ENCODE measurements at regions not wholly inside any gene's neighbourhood (a gene's known extent, or its start where the extent isn't known, plus 50 kb on each side); places are given as distances from the start of the nearest gene placed in this dataset.

DNA sequence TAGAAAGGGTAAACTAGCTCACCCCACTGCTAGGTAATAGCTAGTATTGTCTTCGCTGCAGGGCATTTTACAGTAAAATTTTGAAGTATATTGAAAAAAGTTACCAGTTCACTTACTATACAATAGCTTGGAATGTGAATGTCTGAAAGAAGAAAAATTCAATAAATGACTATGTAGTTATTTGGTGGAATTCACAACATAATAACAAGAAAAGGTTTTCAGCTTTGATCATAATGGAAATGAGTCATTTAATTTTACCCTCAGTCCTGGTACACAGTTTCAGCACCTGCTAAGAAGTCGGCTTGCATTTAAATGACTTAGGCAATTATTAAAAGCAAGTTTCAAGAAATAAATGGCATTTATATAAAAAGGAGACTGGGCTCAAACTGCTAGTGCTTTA is 90.4 kb downstream of the NUP35 start:
- in situ Hi-C loops (cut with MboI): no loop called here
- Histone ChIP-seq H3K9me3 (ENCODE audit: low read depth) (no peaks in the 10 kb centered on the region), H4K20me1 (ENCODE audit: insufficient read depth) (no peaks in the 10 kb centered on the region), H2AFZ (no peak overlapping the region), H3K9ac (no peak overlapping the region), H3K36me3 (ENCODE audit: low read depth) (no peaks in the 10 kb centered on the region), H3F3A (ENCODE audit: insufficient read depth) (no peaks in the 10 kb centered on the region), H3K4me2 (ENCODE audit: unreplicated experiment) (no peak overlapping the region), H3K79me2 (ENCODE audit: insufficient read depth) (no peaks in the 10 kb centered on the region), H3K9me2 (ENCODE audit: insufficient read depth) (no peaks in the 10 kb centered on the region), H3K4me1 (ENCODE audit: insufficient read depth) (no peaks in the 10 kb centered on the region), H3K4me3 (no peak overlapping the region), H3K27ac (no peak overlapping the region), H3K27me3 (replicated peaks; ENCODE audit: insufficient read depth) (no peaks in the 10 kb centered on the region)
- WGBS, 2 experiments (ENCODE audit: low coverage in 1 of 2, low lambda C conversion rate in 2 of 2, missing lambda C conversion rate in 2 of 2): 48 to 50% methylated on average over 2 of the region's 2 CpGs
- DNase-seq: no peak
- TF ChIP-seq EZH2phosphoT487 (IDR thresholded peaks at IDR 0.05; ENCODE audit: insufficient read depth, low read depth) (no peak), EZH2 (IDR thresholded peaks at IDR 0.05; ENCODE audit: insufficient read depth, poor library complexity, severe bottlenecking) (no peak)

DNA sequence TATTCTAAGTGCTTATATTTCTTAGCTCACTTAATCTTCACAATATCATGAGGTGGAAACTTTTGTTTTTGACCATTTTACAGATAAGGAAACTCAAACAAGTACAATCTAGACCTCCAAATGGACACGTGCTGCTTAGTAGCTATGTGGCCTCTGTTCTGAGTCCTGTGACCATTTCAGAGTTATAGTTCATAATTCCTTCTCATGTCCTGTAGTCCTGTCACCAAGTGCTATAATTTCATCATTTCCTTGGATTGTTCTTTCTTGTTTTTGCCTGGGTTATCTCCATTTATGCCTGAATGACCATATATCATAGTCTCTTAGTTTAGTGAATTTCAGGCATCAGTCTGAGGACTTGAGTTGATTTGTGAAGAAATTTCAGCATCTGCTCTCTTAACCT is 91.7 kb downstream of the NUP35 start:
- Histone ChIP-seq H3K4me3 (no peak overlapping the region), H3K9me2 (ENCODE audit: insufficient read depth) (no peaks in the 10 kb centered on the region), H3K4me1 (ENCODE audit: insufficient read depth) (no peaks in the 10 kb centered on the region), H3K9me3 (ENCODE audit: low read depth) (no peaks in the 10 kb centered on the region), H3K9ac (no peak overlapping the region), H3F3A (ENCODE audit: insufficient read depth) (no peaks in the 10 kb centered on the region), H2AFZ (no peak overlapping the region), H4K20me1 (ENCODE audit: insufficient read depth) (no peaks in the 10 kb centered on the region), H3K79me2 (ENCODE audit: insufficient read depth) (no peaks in the 10 kb centered on the region), H3K27me3 (replicated peaks; ENCODE audit: insufficient read depth) (no peaks in the 10 kb centered on the region), H3K36me3 (ENCODE audit: low read depth) (no peaks in the 10 kb centered on the region), H3K27ac (no peak overlapping the region), H3K4me2 (ENCODE audit: unreplicated experiment) (no peak overlapping the region)
- in situ Hi-C loops (cut with MboI): no loop called here
- WGBS, 2 experiments (ENCODE audit: low coverage in 1 of 2, low lambda C conversion rate in 2 of 2, missing lambda C conversion rate in 2 of 2): 95 to 98% methylated on average over 1 of the region's 1 CpG
- DNase-seq: no peak
- TF ChIP-seq EZH2 (IDR thresholded peaks at IDR 0.05; ENCODE audit: insufficient read depth, poor library complexity, severe bottlenecking): no peak
- TF ChIP-seq EZH2phosphoT487 (IDR thresholded peaks at IDR 0.05; ENCODE audit: insufficient read depth, low read depth): no peak

DNA sequence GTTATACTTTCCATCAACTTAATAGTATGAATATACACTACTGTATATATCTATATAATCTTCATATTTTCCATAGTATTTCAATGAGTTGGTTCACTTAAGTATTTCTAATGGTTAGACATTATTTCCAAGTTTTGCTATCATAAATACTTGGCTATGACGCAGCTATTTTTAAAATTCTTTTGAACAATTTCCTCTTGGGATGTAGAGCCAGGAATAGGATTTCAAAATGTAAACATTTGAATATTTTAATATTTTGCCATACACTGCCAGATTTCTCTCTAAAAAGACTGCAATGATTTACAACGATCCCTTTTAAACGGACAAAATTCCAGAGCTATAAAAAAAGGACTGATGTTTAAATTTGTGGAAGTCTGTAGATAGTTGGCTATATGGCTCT is 95.6 kb downstream of the NUP35 start:
- Histone ChIP-seq H3K9me3 (ENCODE audit: low read depth) (no peaks in the 10 kb centered on the region), H3K4me1 (ENCODE audit: insufficient read depth) (no peaks in the 10 kb centered on the region), H3K79me2 (ENCODE audit: insufficient read depth) (no peaks in the 10 kb centered on the region), H3K4me2 (ENCODE audit: unreplicated experiment) (no peak overlapping the region), H3K9me2 (ENCODE audit: insufficient read depth) (no peaks in the 10 kb centered on the region), H3K27me3 (replicated peaks; ENCODE audit: insufficient read depth) (no peaks in the 10 kb centered on the region), H3F3A (ENCODE audit: insufficient read depth) (no peaks in the 10 kb centered on the region), H3K4me3 (no peak overlapping the region), H3K9ac (no peak overlapping the region), H3K36me3 (ENCODE audit: low read depth) (no peaks in the 10 kb centered on the region), H2AFZ (no peak overlapping the region), H3K27ac (no peak overlapping the region), H4K20me1 (ENCODE audit: insufficient read depth) (no peaks in the 10 kb centered on the region)
- in situ Hi-C loops (cut with MboI): no loop called here
- WGBS, 2 experiments (ENCODE audit: low coverage in 1 of 2, low lambda C conversion rate in 2 of 2, missing lambda C conversion rate in 2 of 2): 78 to 85% methylated on average over 3 of the region's 3 CpGs
- no peak for TF ChIP-seq EZH2phosphoT487 (IDR thresholded peaks at IDR 0.05; ENCODE audit: insufficient read depth, low read depth)
- TF ChIP-seq EZH2 (IDR thresholded peaks at IDR 0.05; ENCODE audit: insufficient read depth, poor library complexity, severe bottlenecking): no peak
- DNase-seq: no peak

DNA sequence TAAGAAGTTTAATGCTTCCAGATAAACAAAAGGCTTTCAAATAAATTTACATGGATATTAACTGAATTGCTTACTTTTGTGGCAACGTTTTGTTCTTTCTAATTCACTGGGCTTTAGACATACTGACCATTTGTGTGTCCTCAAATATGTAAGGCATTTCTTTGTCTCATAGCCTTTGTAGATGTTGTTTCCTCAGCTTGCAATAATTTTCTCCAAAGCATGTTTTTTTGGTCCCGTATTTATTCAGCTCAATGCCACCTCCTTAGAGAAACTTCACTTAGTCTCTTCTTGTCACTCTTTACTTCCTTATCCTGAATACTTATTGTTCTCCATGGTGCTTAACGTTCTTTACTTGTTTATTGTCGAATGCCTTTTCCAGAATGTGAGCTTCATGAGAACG is 98.5 kb downstream of the NUP35 start:
- Histone ChIP-seq H3K4me1 (ENCODE audit: insufficient read depth) (no peaks in the 10 kb centered on the region), H3K79me2 (ENCODE audit: insufficient read depth) (no peaks in the 10 kb centered on the region), H4K20me1 (ENCODE audit: insufficient read depth) (no peaks in the 10 kb centered on the region), H3K4me3 (no peak overlapping the region), H3K4me2 (ENCODE audit: unreplicated experiment) (no peak overlapping the region), H3F3A (ENCODE audit: insufficient read depth) (no peaks in the 10 kb centered on the region), H3K9me3 (ENCODE audit: low read depth) (no peaks in the 10 kb centered on the region), H3K27me3 (replicated peaks; ENCODE audit: insufficient read depth) (no peaks in the 10 kb centered on the region), H3K9ac (no peak overlapping the region), H3K9me2 (ENCODE audit: insufficient read depth) (no peaks in the 10 kb centered on the region), H3K27ac (no peak overlapping the region), H2AFZ (no peak overlapping the region), H3K36me3 (ENCODE audit: low read depth) (no peaks in the 10 kb centered on the region)
- in situ Hi-C loops (cut with MboI): no loop called here
- TF ChIP-seq EZH2 (IDR thresholded peaks at IDR 0.05; ENCODE audit: insufficient read depth, poor library complexity, severe bottlenecking) (no peak), EZH2phosphoT487 (IDR thresholded peaks at IDR 0.05; ENCODE audit: insufficient read depth, low read depth) (no peak)
- no peak for DNase-seq
- 81 to 84% methylated on average over 5 of the region's 5 CpGs for WGBS, 2 experiments (ENCODE audit: low coverage in 1 of 2, low lambda C conversion rate in 2 of 2, missing lambda C conversion rate in 2 of 2)

DNA sequence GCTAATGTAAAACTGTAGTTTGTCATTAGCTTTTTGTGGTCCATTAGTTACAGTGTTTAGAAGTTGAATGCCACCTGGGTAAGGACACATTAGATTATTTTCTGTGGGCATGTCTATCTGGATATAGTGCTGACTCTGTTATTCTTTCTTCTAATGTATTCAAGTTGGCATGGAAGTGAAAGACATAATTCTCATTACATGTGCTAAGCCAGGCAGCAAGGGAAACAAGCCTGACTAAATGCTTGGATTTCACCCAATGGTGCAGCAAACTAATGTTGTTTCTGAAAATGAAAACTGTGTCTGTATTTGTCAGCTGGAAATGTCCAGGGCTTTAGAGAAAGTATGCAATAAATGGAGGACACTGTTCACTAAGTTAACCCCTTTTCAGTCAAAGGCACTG is 100.7 kb downstream of the NUP35 start:
- H3K4me3 ChIP-seq: no peak overlapping the region
- no peak overlapping the region for H2AFZ ChIP-seq
- in situ Hi-C loops (cut with MboI): no loop called here
- H3K4me1 ChIP-seq (ENCODE audit: insufficient read depth): no peaks in the 10 kb centered on the region
- DNase-seq: peak; percentile 23
- H3K27me3 ChIP-seq (replicated peaks; ENCODE audit: insufficient read depth): no peaks in the 10 kb centered on the region
- no peaks in the 10 kb centered on the region for H3K9me3 ChIP-seq (ENCODE audit: low read depth)
- no peaks in the 10 kb centered on the region for H3K79me2 ChIP-seq (ENCODE audit: insufficient read depth)
- no peaks in the 10 kb centered on the region for H4K20me1 ChIP-seq (ENCODE audit: insufficient read depth)
- H3K9me2 ChIP-seq (ENCODE audit: insufficient read depth): no peaks in the 10 kb centered on the region
- no peak overlapping the region for H3K27ac ChIP-seq
- no peaks in the 10 kb centered on the region for H3F3A ChIP-seq (ENCODE audit: insufficient read depth)
- no peak overlapping the region for H3K9ac ChIP-seq
- no peak overlapping the region for H3K4me2 ChIP-seq (ENCODE audit: unreplicated experiment)
- H3K36me3 ChIP-seq (ENCODE audit: low read depth): no peaks in the 10 kb centered on the region
- no peak for TF ChIP-seq EZH2 (IDR thresholded peaks at IDR 0.05; ENCODE audit: insufficient read depth, poor library complexity, severe bottlenecking)
- TF ChIP-seq EZH2phosphoT487 (IDR thresholded peaks at IDR 0.05; ENCODE audit: insufficient read depth, low read depth): no peak

Measured in GM23248 (cell line).